ENCODE measurements at regions not wholly inside any gene's neighbourhood (a gene's known extent, or its start where the extent isn't known, plus 50 kb on each side); places are given as distances from the start of the nearest gene placed in this dataset.

- DNase-seq (ENCODE audit: low read depth) = no peak
- H3K4me3 ChIP-seq (ENCODE audit: low read depth, low read length) = no peak overlapping the region
- no peak for TF ChIP-seq CTCF (conservative IDR thresholded peaks at IDR 0.05; ENCODE audit: low read depth, low read length)
Measured at GRCh38 chr16:64654178-64654577, 467.7 kb downstream of the CDH11 start.

GRCh38 chr16:64648282-64648681 lies 473.6 kb downstream of the CDH11 start:
- no peak for DNase-seq (ENCODE audit: low read depth)
- no peak overlapping the region for H3K4me3 ChIP-seq (ENCODE audit: low read depth, low read length)
- no peak for TF ChIP-seq CTCF (conservative IDR thresholded peaks at IDR 0.05; ENCODE audit: low read depth, low read length)

- no peak overlapping the region for H3K4me3 ChIP-seq (ENCODE audit: low read depth, low read length)
- DNase-seq (ENCODE audit: low read depth) = no peak
- no peak for TF ChIP-seq CTCF (conservative IDR thresholded peaks at IDR 0.05; ENCODE audit: low read depth, low read length)
Measured at GRCh38 chr16:64641343-64641742, 480.5 kb downstream of the CDH11 start.

GRCh38 chr16:64638766-64639165 lies 483.1 kb downstream of the CDH11 start:
- DNase-seq (ENCODE audit: low read depth) = no peak
- H3K4me3 ChIP-seq (ENCODE audit: low read depth, low read length) = no peak overlapping the region
- no peak for TF ChIP-seq CTCF (conservative IDR thresholded peaks at IDR 0.05; ENCODE audit: low read depth, low read length)

GRCh38 chr16:64629622-64630021 lies 492.2 kb downstream of the CDH11 start:
- no peak overlapping the region for H3K4me3 ChIP-seq (ENCODE audit: low read depth, low read length)
- DNase-seq (ENCODE audit: low read depth) = no peak
- no peak for TF ChIP-seq CTCF (conservative IDR thresholded peaks at IDR 0.05; ENCODE audit: low read depth, low read length)

GRCh38 chr16:64627781-64628180 lies 494.1 kb downstream of the CDH11 start:
- DNase-seq (ENCODE audit: low read depth) = no peak
- no peak overlapping the region for H3K4me3 ChIP-seq (ENCODE audit: low read depth, low read length)
- no peak for TF ChIP-seq CTCF (conservative IDR thresholded peaks at IDR 0.05; ENCODE audit: low read depth, low read length)

- no peak for TF ChIP-seq CTCF (conservative IDR thresholded peaks at IDR 0.05; ENCODE audit: low read depth, low read length)
- H3K4me3 ChIP-seq (ENCODE audit: low read depth, low read length) = no peak overlapping the region
- DNase-seq (ENCODE audit: low read depth) = no peak
Measured at GRCh38 chr16:64627288-64627687, 494.6 kb downstream of the CDH11 start.
